Caki2 (cell line): ENCODE measurements at regions not wholly inside any gene's neighbourhood (a gene's known extent, or its start where the extent isn't known, plus 50 kb on each side); places are given as distances from the start of the nearest gene placed in this dataset.

Experiments
- DNase-seq: peaks from one replicate; pipeline ENCODE4 v3.0.0-alpha.2; 2015; ENCODE audit warnings: low read depth
- in situ Hi-C: cut with HindIII; loops from 2 replicates; pipeline ENCODE4 v1.10.0; 2016; ENCODE audit warnings: low sequenced_read_pairs, low pct_unique_long_range_greater_than_20kb, mixed read lengths

GRCh38 chr1:220974431-220974830 is 95.2 kb downstream of the HLX start:
- no peak for DNase-seq
- in situ Hi-C loops, result no loop called here

GRCh38 chr1:220976390-220976789 is 97.1 kb downstream of the HLX start:
- in situ Hi-C loops, result no loop called here
- no peak for DNase-seq

DNA sequence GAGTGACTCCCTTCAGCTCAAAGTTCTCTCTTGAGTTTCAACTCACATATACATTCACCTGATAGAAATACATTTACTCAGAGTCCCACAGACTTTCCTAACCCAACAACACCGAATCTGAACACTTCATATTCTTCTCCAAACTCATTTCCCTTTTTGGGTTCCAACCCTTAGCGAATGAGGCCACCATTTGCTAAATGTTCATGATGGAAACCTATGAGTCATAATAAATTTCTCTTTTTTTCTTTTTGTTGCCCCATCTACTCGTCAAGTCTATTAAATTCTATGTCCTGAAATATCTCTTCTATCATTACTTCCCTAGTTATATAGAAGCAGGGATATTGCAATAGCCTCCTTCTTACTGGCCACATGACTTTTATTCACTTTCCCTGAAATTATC is 100.1 kb downstream of the HLX start:
- DNase-seq, result no peak
- in situ Hi-C loops, result no loop called here

DNA sequence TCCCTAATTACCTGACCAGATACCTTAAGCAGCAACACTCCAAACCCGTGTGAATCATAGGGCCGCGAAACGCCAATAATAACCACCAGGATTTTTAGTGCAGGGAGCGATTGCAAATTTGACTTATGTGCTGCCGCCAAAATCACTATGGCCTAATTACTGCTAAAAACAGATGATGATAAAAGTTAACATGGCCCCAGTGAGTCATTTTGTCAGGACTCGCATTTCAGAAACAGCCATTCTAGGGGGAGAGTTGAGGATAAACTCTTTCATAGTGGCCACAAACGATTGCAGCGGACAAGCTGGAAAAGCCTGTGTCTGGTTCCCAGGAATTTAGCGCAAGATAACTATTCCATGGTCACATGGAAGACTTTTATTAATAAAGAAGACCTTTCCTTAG is 103.4 kb downstream of the HLX start:
- DNase-seq, result no peak
- in situ Hi-C loops, result no loop called here

DNA sequence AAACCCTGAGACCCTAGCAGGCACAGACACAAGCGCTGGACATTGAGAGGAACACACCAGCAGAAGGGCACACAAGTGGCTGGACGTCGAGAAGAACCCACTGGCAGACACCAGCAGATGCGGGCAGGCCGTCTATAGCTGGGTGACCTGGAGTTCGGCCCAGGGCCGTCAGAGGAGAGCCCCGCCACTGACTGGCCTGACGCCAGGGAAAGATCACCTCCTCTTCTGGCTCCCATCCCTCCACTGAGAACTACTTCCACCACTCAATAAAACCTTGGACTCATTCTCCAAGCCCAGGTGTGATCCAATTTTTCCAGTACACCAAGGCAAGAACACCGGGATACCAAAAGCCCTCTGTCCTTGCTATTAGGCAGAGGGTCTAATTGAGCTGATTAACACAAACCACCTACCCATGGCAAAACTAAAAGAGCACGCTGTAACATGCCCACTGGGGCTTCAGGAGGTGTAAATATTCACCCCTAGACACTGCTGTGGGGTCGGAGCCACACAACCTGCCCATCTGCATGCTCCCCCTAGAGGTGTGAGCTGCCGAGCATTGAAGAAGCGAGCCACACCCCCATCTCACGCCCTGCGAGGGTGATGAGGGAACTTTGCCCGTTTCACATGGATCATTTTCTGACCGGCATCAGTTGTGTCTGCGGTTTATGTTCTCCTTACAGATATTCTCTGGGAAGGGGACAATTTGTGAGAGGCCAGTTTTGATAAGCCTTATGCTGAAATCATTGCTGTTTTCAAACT is 104.8 kb downstream of the HLX start:
- in situ Hi-C loops, result no loop called here
- DNase-seq, result no peak

DNA sequence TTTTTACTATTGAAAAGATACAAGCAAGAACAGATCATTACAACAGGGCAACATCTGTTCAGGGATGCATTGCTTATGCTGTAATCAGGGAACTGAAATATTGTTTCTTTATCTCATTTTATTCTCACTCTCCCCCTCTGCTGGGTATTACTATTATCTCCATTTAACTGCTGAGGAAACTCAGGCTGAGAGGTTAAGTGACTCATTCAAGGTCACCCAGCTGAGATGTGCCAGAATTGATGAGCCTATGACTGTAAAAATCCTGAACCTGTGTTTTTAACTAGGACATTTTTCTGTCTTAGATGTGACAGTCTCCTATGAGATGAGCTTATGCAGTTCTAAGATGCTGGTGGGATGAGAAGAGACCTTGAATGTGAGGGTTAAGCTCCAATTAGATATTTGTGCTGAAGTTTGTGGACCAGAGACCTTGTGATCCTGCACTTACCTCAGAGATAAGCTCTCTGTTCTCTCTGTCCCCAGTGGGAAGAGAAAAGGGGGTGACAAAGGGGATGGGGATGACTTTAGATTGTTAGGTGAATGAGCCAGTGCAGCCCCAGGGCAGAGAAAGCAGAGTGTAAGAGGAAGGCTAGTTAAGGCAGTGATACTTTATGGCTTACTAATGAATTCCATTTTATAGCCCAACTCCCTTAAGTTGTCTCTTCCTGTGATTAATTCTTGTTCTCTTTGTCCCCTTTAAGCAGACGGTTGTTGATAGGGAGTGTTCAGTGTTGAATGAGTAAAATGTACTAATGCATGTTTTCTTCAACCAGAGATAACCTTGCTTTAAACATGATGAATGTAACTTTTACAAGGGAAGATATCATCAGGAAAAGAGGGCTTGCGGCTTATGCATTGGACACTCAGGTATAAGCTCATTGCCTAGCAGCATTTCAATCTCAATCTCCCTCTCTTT is 111.4 kb downstream of the HLX start:
- in situ Hi-C loops, result no loop called here

GRCh38 chr1:220991506-220991905 is 112.3 kb downstream of the HLX start:
- DNase-seq, result no peak

More for the DNA sequence above, 111.4 kb downstream of the HLX start:
- peak; percentile 54 for DNase-seq

DNA sequence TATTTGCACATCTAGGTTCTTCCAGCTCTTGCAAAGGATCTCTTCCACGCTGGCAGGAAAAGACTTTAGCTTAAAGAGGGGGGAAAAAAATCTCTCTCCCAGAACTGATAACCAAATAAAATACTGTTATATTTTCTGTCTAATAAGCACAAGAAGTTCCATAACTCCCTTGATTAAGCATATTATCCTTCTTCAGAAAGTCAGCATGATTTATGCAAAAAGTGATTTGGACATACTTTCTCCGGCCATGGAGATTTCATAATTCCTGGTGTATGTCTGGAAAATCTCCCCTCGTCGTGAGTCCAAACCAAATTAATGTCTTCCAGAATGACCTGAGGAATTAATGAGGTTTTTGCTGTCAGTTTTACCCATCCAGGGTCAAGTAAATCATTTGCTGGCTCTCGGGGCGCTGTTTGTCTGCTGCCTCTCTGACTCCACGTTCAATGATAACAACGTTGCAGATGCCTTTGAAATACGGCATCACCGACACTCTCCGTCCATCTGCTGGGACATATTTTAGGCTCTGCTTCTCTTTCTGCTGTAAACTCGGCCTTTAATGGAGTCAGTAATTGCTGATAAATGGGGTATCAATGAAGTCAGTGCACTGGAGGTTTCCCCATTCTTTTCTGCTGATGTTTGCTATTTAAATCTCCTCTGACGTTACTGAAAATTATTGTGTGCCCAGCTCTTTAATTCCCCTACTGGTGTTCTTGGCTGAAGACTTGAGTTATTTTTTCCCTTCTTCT is 112.9 kb downstream of the HLX start:
- in situ Hi-C loops, result no loop called here

More at GRCh38 chr1:220991506-220991905, 112.3 kb downstream of the HLX start:
- in situ Hi-C loops, result no loop called here

DNA sequence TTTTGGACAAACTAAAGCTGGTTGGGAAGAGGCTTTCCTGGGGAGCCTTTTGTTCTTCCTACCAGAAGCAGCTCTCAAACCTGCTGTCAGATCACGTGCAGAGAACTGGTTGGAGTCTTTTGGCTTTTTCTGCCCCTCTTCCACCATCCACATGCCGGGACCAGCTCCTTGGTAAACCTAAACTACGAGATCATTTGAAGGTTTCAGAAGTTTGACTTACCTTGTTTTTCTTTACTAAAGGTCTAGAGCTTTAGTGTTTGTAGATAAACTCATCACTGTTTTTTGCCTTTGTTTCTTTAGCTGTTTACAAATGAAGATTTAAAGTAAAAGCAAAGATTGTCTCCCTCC is 113.4 kb downstream of the HLX start:
- in situ Hi-C loops, result no loop called here
- DNase-seq, result no peak

More for the DNA sequence above, 112.9 kb downstream of the HLX start:
- no peak for DNase-seq

DNA sequence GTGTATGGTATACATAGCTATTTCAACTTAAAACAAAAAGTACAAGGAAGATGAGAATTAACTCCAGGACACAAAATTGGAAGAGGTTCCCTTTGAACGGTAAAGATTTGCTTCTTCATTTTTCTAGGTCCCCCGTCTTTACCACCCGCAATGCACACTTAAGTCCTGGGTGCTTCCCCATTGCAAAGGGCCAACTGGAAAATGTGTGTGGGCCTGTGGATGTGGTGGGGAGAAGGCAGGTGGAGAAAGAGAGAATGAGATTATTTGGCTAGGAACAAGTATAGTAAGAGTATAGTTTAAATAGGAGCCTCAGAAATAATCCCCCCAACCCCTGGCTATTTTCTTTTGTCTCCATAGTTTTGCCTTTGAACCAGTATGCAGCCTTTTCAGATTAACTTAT is 115.4 kb downstream of the HLX start:
- DNase-seq, result no peak
- in situ Hi-C loops, result no loop called here

- in situ Hi-C loops, result no loop called here
Observed at GRCh38 chr1:220997791-220998190, 118.5 kb downstream of the HLX start.

GRCh38 chr1:220999872-221000863 is 120.9 kb downstream of the HLX start:
- DNase-seq, result no peak
- in situ Hi-C loops, result no loop called here

More at GRCh38 chr1:220997791-220998190, 118.5 kb downstream of the HLX start:
- DNase-seq, result no peak

DNA sequence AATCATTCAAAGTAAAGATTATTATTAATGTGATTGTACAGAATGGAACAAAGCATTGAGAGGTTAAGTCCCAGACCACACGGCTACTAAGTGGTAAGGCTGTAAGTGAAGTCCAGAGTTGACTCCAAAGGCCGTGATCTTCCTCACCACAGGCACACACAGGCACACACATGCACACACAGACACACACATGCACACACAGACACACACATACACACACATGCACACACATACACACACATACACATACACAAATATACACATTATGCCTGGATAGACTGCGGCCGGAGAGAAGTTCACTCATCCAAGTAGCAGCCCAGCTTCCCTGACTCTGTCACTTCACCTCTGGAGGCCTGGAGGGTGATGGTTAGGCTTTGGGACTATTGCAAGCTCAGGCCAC is 121.9 kb downstream of the HLX start:
- in situ Hi-C loops, result no loop called here
- no peak for DNase-seq

DNA sequence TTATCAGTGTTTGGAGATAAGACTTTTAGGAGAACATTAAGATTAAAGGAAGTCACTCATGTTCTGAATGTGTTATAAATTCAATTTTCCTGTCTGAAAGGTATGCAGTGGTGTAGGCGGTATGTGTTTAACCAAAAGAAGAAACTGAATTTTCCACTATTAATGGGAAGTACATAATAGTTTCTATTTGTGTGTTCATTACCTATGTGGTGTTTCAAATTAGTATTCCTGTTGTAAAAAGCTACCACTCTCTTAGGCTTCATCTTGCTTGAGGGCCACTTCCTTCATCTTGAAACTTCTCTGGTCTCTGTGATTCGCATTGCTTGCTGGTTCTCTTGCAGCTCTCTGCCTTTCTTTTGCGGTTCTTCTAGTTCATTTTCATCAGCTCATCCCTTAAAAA is 123.4 kb downstream of the HLX start:
- in situ Hi-C loops, result no loop called here
- DNase-seq, result no peak

GRCh38 chr1:221011145-221011544 is 131.9 kb downstream of the HLX start:
- no peak for DNase-seq
- in situ Hi-C loops, result no loop called here

GRCh38 chr1:221012120-221012519 is 132.9 kb downstream of the HLX start:
- in situ Hi-C loops, result no loop called here

DNA sequence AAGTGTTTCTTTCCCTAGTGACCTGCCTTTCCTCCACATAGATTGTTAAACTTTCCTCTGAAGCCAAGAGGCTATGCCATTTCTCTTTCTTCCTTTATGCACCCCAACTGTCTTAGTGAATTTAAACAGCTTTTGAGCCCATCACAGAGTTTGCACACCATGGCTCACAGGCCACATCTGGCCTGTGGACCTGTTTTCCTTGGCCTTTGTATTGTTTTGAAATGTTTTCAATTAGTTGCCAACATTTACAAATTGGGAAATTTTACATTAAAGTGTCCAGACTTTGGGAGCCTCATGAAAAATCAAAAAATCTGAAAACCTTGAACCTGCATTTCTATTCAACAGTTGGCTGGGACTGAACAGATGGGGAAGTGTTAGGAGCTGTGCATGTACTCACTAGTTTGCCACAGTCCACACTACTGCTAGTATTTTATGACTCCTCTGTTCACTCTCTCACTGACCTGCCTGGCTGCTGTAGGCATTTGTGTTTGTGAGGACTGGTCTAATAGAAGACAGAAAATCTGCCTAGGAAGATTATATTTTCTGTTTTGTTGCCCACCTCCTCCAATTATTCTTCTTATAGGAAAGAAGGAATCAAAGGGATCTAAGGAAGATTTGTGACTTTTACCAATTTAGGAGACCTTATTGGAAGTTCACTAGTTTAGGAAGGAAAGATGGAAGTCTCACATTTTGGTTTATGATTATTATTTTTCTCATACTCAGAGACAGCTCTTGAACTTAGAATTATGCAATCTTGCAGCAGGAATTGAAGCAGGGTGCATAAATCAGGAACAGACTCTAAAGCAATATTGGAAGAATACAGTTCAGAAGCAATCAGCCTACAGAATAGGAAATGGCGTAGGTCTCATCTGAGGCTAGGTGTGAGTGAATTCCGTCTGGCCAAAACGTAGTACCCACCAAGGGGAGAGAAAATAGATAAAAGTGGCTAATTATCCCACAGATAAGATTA is 134.7 kb downstream of the HLX start:
- in situ Hi-C loops, result no loop called here
- DNase-seq, result no peak

More at GRCh38 chr1:221012120-221012519, 132.9 kb downstream of the HLX start:
- no peak for DNase-seq
